Amygdala (tissue), 56 donors: ENCODE measurements at regions not wholly inside any gene's neighbourhood (a gene's known extent, or its start where the extent isn't known, plus 50 kb on each side); places are given as distances from the start of the nearest gene placed in this dataset.

Experiments used
- DNase-seq, 56 donors: peaks; one replicate each; lab custom pipeline; 2025; lab: John Stamatoyannopoulos, UW

- peak in 2 of 56 donors; percentile 25 to 29 for DNase-seq
Observed at GRCh38 chr12:74415633-74416032, 122.0 kb upstream of the ATXN7L3B start.

GRCh38 chr12:74418573-74418972 is 119.1 kb upstream of the ATXN7L3B start:
- DNase-seq = no peak

- peak in 4 of 56 donors; percentile 9 to 27 (median 17) for DNase-seq
Observed at GRCh38 chr12:74424778-74425177, 112.9 kb upstream of the ATXN7L3B start.

GRCh38 chr12:74426091-74426490 is 111.5 kb upstream of the ATXN7L3B start:
- DNase-seq = no peak

GRCh38 chr12:74429535-74429934 is 108.1 kb upstream of the ATXN7L3B start:
- no peak for DNase-seq

GRCh38 chr12:74431801-74432200 is 105.8 kb upstream of the ATXN7L3B start:
- no peak for DNase-seq

- no peak for DNase-seq
Observed at GRCh38 chr12:74440469-74440868, 97.2 kb upstream of the ATXN7L3B start.

GRCh38 chr12:74441872-74442271 is 95.8 kb upstream of the ATXN7L3B start:
- no peak for DNase-seq

- DNase-seq = no peak
Observed at GRCh38 chr12:74446466-74446865, 91.2 kb upstream of the ATXN7L3B start.

- DNase-seq = no peak
Observed at GRCh38 chr12:74449872-74450271, 87.8 kb upstream of the ATXN7L3B start.

GRCh38 chr12:74454109-74454508 is 83.5 kb upstream of the ATXN7L3B start:
- no peak for DNase-seq

GRCh38 chr12:74455429-74455828 is 82.2 kb upstream of the ATXN7L3B start:
- DNase-seq = no peak

- DNase-seq = no peak
Observed at GRCh38 chr12:74456431-74456830, 81.2 kb upstream of the ATXN7L3B start.

GRCh38 chr12:74468401-74468800 is 69.2 kb upstream of the ATXN7L3B start:
- DNase-seq = no peak

- DNase-seq = no peak
Observed at GRCh38 chr12:74476234-74476633, 61.4 kb upstream of the ATXN7L3B start.

GRCh38 chr12:74481078-74481477 is 56.6 kb upstream of the ATXN7L3B start:
- no peak for DNase-seq

- no peak for DNase-seq
Observed at GRCh38 chr12:74482115-74482514, 55.5 kb upstream of the ATXN7L3B start.

- no peak for DNase-seq
Observed at GRCh38 chr12:74483057-74483456, 54.6 kb upstream of the ATXN7L3B start.
